CD4-positive, alpha-beta T cell treated with Interleukin-2 at 100 ng/mL for 4 hours (primary cell): ENCODE measurements at regions not wholly inside any gene's neighbourhood (a gene's known extent, or its start where the extent isn't known, plus 50 kb on each side); places are given as distances from the start of the nearest gene placed in this dataset.

Experiments
- DNase-seq: peaks from one replicate; pipeline ENCODE4 v3.0.0-alpha.2; 2020; ENCODE audit warnings: low spot score

- no peak for DNase-seq
These were observed 274.3 kb upstream of the PPARGC1A start for GRCh38 chr4:24164054-24164693.

DNA sequence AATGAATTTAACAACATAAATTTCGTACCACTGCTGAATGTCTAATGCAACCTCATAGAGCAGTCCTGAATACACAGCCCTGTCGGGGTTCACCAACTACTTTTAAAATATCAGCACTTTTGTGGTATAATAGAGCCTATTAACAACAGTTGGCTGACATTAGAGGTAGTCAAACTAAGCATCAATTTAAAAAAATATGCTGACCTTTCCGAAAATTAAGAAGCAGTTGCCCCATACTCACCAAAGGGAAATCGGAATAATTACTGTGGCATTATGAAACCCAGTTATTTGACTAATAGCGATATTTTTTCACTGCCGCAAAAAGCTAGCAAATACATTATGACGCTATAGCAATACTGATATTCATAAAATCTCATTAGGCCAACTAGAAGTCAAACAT lies 273.5 kb upstream of the PPARGC1A start:
- no peak for DNase-seq

GRCh38 chr4:24160358-24160757 lies 270.5 kb upstream of the PPARGC1A start:
- no peak for DNase-seq

DNA sequence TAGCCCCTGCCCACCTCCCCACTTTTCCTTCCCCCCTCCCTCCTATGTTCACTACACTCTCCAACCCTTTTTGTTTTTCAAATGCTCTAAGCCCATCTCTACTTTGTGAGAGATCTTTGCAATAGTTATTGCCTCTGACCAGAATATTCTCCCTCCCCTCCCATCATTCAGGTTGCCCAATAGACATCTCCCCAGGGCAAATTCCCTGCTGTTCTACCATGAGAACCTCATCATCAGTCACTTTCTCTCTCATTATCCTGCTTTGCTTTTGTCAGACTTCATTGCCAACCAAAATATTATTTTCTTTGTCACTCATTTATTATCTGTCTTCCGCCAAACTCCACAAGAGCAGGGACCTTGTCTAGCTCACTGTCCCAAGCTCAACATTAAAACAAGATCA lies 268.2 kb upstream of the PPARGC1A start:
- DNase-seq = no peak

DNA sequence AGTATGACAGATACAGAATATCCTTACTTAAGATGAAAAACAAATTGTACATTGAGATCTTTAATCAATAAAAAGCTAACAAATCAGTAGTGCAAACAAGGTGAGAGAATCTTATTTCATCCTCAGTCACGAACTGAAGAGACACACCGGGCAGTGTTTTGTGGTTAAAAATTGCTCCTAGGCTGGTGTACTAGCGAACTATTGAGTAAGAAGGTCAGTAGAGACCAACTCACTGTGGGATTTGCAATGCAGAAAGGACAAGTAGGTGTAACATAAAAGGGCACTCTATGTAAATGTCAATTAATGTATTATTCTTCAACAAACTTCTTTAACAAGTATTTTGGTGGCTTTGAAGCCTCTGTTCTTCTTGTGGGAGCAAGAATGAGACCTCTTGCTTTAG lies 260.2 kb upstream of the PPARGC1A start:
- DNase-seq = no peak

DNA sequence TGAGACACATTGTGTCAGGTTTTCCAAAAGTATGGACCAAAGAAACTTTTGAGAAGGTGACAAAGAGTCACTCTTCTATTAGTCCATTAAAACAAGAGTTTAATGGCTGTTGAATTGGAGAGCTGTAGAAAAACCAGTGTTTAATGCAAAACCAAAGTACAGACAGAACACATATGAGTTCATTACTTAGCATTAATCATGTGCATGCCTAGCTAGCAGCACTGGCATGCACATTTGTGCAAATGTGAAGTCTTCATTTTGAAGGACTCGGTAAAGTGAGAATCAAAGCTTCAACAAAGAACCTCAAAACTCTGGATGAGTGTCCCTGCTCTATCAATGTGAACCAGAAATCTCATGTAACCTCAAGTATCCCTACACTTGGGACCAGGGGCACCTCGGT lies 256.3 kb upstream of the PPARGC1A start:
- no peak for DNase-seq

- DNase-seq = no peak
These were observed 255.7 kb upstream of the PPARGC1A start for GRCh38 chr4:24145591-24145990.

DNA sequence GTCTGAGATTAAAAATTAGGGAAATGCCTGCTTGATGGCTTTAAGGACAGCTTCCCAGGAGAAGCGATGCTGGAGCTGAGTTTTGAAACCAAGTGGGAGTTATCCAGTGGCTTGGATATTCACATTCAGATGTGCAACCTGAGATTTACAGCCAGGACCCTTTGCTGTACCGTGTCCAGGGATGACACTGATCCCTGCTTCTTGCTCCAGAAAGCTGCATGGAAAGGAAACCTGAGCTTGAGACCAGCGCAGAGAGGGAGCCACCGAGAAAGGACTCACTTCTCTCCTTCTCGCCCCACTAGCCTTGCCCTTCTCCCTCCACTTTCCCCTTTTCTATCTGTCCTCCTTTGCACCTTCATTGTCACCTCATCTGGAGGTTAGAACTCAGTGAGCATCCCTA lies 254.5 kb upstream of the PPARGC1A start:
- DNase-seq = no peak

DNA sequence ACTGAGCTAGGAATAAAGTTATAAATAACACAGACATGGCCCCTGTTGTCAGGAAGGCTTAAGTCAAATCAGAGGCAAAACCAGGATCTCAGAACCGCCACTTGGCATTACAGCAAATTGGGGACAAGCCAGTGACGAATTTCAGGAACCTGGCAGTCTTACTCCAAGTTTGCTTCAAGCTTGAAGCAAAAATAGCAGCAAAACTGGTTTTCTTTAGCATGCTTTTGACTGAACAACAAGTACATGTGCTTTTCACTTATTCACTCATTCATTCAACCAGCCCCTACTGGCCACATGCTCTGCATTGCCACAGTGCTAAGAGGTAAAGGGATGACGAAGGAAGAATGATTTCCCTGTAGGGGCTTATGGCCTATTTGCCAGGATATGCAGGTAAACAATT lies 253.9 kb upstream of the PPARGC1A start:
- DNase-seq = no peak

DNA sequence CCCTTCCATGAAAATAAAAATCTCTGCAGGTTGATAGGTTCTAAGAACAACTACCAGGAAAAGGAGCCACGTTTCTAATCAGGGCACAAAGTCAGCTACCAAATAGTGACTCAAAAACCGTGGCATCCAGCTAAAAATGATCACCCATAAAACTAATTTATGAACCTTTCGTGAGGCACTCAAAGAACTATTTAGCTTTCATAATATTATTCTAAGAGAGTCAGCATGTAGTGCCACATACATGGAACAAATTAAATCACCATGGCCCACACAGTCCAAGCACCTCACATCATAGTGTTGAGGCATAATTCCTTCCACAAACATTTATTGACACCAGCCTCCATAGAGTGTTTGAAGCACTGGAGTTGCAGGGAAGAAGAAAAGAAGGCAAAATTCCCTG lies 252.0 kb upstream of the PPARGC1A start:
- no peak for DNase-seq

- no peak for DNase-seq
These were observed 251.0 kb upstream of the PPARGC1A start for GRCh38 chr4:24140892-24141291.

DNA sequence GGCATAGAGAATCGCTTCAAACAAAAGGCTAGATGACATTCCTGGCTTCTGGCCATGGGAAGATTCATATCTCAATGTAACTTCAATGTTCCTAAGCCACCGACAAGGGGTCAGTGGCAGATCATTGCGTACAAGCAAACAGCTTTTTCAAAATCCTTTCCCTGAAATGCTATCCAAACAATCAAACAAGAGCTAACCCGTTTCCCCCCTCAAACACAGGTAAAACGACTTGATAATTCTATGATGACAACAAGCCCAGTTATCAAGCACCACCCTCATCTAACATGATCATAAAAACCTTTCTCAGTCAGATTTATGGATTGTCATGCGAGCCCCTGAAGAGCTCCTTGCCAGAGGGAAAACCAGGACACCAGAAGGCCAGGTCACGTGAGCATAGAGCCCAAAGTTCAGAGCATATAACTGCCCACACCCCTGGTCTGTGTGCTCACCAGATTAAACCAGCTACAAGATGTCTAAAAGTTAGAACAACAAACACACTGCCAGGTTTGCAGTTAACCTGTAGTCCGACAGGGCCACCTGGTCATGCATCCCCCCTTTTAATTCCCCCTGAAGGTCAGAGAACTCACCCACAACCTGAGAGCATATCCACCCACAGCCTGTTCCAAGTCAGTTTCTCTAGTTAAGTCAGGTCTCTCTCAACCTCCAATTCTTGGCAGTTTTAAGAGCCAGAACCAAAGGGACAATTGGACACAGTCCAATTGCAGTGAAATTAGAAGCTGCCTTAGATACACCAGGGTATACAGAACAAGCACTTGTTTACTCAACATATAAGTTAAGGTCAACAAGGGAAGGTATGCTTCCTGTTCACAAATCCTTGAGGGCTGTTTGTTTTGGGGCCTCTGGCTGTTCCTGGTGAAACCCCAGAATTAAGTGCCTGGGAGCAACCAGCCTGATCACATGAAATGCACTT lies 248.1 kb upstream of the PPARGC1A start:
- DNase-seq = no peak

DNA sequence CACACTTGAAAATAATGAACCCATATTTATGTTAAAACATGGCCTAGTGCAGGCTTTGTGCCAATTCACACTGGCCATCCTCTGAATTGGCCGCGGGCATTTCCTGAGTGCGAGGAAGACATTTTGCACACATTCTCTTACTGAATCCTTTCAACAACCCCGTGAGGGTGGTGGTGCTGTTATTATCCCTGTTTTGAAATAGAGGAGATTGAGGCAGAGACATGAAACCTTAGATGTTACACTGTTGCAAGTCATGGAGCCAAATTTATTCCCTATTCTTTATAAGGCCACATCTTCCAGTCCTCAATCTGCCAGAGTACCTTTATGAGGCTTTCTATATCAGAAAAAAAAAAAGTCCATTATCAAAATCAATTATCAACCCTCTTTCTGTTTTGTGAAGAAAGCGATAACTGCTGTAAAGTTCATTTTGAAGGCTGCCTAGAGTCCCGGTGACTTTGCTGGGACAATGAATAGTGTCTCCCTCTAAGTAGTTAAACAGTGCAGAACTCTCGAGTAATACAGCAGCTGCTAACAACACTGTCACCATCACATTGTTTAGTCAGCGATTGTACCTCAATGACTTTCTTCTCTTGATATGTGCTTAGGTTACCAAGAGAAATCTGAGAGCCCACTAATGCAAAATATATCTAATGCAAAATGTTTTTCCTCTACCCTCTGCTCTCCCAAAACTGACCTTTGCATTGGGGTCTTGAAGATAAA lies 242.3 kb upstream of the PPARGC1A start:
- DNase-seq = no peak

- DNase-seq = no peak
These were observed 240.8 kb upstream of the PPARGC1A start for GRCh38 chr4:24130637-24131036.

GRCh38 chr4:24126776-24127175 lies 236.9 kb upstream of the PPARGC1A start:
- DNase-seq = no peak

- DNase-seq = no peak
These were observed 231.7 kb upstream of the PPARGC1A start for GRCh38 chr4:24121395-24122175.

- DNase-seq = no peak
These were observed 228.1 kb upstream of the PPARGC1A start for GRCh38 chr4:24117975-24118374.

- DNase-seq = no peak
These were observed 226.3 kb upstream of the PPARGC1A start for GRCh38 chr4:24116107-24116506.

DNA sequence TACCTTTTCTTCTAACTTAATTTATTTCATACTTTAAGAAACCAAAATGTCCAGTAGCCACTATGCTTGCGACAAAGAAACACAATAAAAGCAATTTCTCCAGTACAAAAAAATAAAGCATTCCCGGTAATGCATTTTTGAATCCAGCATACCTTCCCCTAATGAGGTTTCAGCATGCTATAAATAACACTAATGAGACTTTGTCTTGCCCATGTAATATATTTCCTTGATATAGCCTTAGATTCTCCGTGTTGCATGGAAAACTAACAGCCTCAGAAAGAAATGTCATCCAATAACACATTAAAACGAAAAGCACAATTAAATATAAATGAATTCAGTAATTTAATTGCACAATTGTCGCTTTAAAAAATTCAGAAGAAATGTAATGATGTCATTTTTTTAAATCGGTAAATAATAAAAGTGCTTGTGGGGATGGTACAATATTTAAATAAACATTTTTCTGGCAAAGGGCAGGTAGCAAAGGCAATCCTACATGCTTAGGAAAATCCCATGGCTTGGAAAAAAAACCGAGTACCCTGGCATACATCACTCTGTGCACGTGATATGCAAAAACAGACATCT lies 225.2 kb upstream of the PPARGC1A start:
- DNase-seq = no peak

DNA sequence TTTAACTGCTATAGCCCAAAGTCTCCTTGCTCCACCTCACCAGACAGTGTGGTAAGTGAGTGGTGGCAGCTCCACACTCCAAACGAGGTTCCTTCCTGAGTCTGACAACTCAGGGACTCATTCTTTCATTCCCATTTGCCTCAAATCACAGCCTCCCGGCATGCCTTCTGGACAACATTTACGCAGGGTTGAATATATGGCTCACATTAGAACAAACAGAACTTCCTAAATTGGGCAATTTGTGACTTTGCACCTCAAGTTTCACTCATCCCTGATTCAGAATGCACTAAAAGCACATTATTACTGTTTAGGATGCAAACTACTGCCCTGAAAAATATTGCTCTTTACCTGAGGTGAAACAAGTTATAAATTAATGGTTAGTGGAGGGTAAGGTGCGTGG lies 224.6 kb upstream of the PPARGC1A start:
- no peak for DNase-seq

DNA sequence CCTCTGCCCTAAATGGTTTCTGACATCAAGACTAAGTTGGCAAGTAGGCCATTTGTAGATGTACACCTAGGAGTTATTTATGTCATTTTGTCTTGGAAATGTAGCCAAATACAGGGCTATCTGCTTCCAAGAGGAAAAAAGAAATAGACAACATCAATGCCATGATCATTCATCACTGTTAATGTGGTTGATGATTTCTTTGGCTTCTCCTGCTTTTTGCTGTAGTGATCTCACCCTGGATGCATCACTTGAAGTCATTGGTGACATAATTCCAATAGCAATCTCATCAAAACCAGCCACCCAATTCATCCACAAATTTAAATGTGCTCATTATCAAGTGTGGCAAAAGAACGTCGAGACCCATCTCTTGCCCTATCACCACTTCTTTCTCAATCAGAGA lies 222.6 kb upstream of the PPARGC1A start:
- DNase-seq = no peak

- no peak for DNase-seq
These were observed 218.7 kb upstream of the PPARGC1A start for GRCh38 chr4:24108567-24108966.
